ENCODE measurements at regions not wholly inside any gene's neighbourhood (a gene's known extent, or its start where the extent isn't known, plus 50 kb on each side); places are given as distances from the start of the nearest gene placed in this dataset.
"Not testable (repeated sequence)": the region's sequence is repeated elsewhere in the genome, so short reads cannot be mapped to it uniquely, and the experiment has no call there.

GRCh38 chr10:36018996-36019395 lies 376.9 kb upstream of the FZD8 start:
- DNase-seq, result no peak

- DNase-seq, result no peak
Observed at GRCh38 chr10:36017137-36017536, 375.0 kb upstream of the FZD8 start.

GRCh38 chr10:36007369-36007768 lies 365.3 kb upstream of the FZD8 start:
- DNase-seq, result no peak

GRCh38 chr10:36003688-36004087 lies 361.6 kb upstream of the FZD8 start:
- no peak for DNase-seq

GRCh38 chr10:36003031-36003600 lies 361.0 kb upstream of the FZD8 start:
- DNase-seq, result no peak

GRCh38 chr10:36002445-36002844 lies 360.3 kb upstream of the FZD8 start:
- DNase-seq, result no peak

GRCh38 chr10:36000754-36001153 lies 358.7 kb upstream of the FZD8 start:
- DNase-seq, result not testable (repeated sequence)

- no peak for DNase-seq
Observed at GRCh38 chr10:35998026-35998425, 355.9 kb upstream of the FZD8 start.

- no peak for DNase-seq
Observed at GRCh38 chr10:35995485-35995884, 353.4 kb upstream of the FZD8 start.

- DNase-seq, result no peak
Observed at GRCh38 chr10:35993591-35994515, 351.8 kb upstream of the FZD8 start.

GRCh38 chr10:35992107-35992506 lies 350.0 kb upstream of the FZD8 start:
- DNase-seq, result no peak

GRCh38 chr10:35986756-35987502 lies 344.8 kb upstream of the FZD8 start:
- no peak for DNase-seq

- no peak for DNase-seq
Observed at GRCh38 chr10:35979116-35979515, 337.0 kb upstream of the FZD8 start.

GRCh38 chr10:35973912-35974591 lies 332.0 kb upstream of the FZD8 start:
- not testable (repeated sequence) for DNase-seq

GRCh38 chr10:35972275-35972674 lies 330.2 kb upstream of the FZD8 start:
- no peak for DNase-seq

- no peak for DNase-seq
Observed at GRCh38 chr10:35971397-35971796, 329.3 kb upstream of the FZD8 start.

GRCh38 chr10:35963685-35964084 lies 321.6 kb upstream of the FZD8 start:
- DNase-seq, result no peak

- no peak for DNase-seq
Observed at GRCh38 chr10:35961501-35961900, 319.4 kb upstream of the FZD8 start.

GRCh38 chr10:35959252-35959651 lies 317.2 kb upstream of the FZD8 start:
- no peak for DNase-seq

GRCh38 chr10:35958609-35959008 lies 316.5 kb upstream of the FZD8 start:
- not testable (repeated sequence) for DNase-seq

- no peak for DNase-seq
Observed at GRCh38 chr10:35950701-35951100, 308.6 kb upstream of the FZD8 start.

- no peak for DNase-seq
Observed at GRCh38 chr10:35950226-35950625, 308.1 kb upstream of the FZD8 start.

- DNase-seq, result no peak
Observed at GRCh38 chr10:35949811-35950211, 307.7 kb upstream of the FZD8 start.
